ENCODE measurements at regions not wholly inside any gene's neighbourhood (a gene's known extent, or its start where the extent isn't known, plus 50 kb on each side); places are given as distances from the start of the nearest gene placed in this dataset.
A peak's percentile ranks its signal among the peaks of the same experiment; 100 is the strongest.

- no peak for DNase-seq (ENCODE audit: low spot score)
- Histone ChIP-seq H3K4me3 (no peak overlapping the region), H3K27me3 (no peaks in the 10 kb centered on the region), H3K4me1 (no peaks in the 10 kb centered on the region), H3K36me3 (no peaks in the 10 kb centered on the region), H3K27ac (no peak overlapping the region), H3K9me3 (peaks cover 0 to 5% of the 10 kb centered on the region in 2 donors)
- TF ChIP-seq, protein P1, sequence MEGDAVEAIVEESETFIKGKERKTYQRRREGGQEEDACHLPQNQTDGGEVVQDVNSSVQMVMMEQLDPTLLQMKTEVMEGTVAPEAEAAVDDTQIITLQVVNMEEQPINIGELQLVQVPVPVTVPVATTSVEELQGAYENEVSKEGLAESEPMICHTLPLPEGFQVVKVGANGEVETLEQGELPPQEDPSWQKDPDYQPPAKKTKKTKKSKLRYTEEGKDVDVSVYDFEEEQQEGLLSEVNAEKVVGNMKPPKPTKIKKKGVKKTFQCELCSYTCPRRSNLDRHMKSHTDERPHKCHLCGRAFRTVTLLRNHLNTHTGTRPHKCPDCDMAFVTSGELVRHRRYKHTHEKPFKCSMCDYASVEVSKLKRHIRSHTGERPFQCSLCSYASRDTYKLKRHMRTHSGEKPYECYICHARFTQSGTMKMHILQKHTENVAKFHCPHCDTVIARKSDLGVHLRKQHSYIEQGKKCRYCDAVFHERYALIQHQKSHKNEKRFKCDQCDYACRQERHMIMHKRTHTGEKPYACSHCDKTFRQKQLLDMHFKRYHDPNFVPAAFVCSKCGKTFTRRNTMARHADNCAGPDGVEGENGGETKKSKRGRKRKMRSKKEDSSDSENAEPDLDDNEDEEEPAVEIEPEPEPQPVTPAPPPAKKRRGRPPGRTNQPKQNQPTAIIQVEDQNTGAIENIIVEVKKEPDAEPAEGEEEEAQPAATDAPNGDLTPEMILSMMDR (IDR thresholded peaks at IDR 0.05), result no peak
Measured at GRCh38 chr16:49200223-49200820, 81.3 kb downstream of the CBLN1 start.

DNA sequence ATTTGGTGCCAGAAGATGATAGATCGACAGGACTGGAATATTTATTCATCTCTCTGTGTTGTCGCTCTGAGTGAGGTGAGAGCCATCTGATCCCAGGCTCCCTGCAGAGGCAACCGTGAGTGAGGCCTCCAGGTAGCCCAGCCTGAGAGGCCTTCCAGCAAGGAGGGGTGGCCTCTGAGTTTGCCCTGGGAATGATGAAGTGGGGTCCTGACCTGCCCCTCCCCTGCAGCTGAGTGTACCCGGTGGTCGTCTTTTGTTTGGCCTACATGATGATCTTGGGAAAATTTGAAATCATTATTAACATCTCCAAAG, 86.4 kb downstream of the CBLN1 start:
- TF ChIP-seq, protein P1 (IDR thresholded peaks at IDR 0.05), result no peak
- H3K27me3 ChIP-seq, result no peaks in the 10 kb centered on the region
- no peak overlapping the region for H3K4me3 ChIP-seq
- no peaks in the 10 kb centered on the region for H3K4me1 ChIP-seq
- H3K27ac ChIP-seq, result peak overlapping the region; percentile 43 to 73
- no peaks in the 10 kb centered on the region for H3K9me3 ChIP-seq
- peak; percentile 36 for DNase-seq (ENCODE audit: low spot score)
- H3K36me3 ChIP-seq, result no peaks in the 10 kb centered on the region

DNA sequence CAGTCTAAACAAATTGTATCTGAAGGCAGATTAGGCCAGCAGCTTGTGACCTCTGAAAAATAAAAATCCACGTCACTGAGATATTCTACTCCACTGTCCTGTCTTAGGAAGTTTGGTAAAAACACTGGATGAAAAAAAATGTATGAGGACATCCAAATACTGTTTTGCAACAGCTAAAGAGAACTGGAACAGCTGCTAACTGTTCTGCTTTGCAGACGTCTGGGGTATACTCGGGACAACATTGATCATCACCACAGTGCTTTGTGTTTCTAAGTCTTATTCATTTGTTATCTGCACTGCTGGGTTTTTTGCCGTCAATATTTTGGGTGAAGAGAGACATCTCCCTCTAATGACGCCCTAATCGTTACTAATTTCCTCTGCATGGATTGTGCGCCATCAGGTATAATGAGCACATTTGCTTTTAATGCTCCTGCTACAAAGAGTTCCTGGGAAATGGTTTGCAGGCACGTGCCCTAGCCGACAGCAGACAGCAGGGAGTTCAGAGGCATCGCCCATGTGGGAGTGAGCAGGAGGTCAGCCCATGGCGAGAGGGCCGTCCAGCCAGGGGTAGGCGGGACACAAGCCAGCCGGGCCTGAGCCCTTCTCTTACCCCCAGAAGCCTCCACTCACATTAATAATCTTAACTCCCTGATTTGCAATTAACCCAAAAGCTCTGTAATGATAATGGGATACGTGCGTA, 87.0 kb downstream of the CBLN1 start:
- Histone ChIP-seq H3K27me3 (no peaks in the 10 kb centered on the region), H3K36me3 (no peaks in the 10 kb centered on the region), H3K4me1 (no peaks in the 10 kb centered on the region), H3K27ac (peak overlapping the region; percentile 43 to 73), H3K4me3 (no peak overlapping the region), H3K9me3 (no peaks in the 10 kb centered on the region)
- TF ChIP-seq, protein P1 (IDR thresholded peaks at IDR 0.05), result no peak
- no peak for DNase-seq (ENCODE audit: low spot score)

- no peaks in the 10 kb centered on the region for H3K36me3 ChIP-seq
- H3K27ac ChIP-seq, result peak overlapping the region in 1 of 2 donors; percentile 56
- no peaks in the 10 kb centered on the region for H3K4me1 ChIP-seq
- TF ChIP-seq, protein P1 (IDR thresholded peaks at IDR 0.05), result no peak
- H3K4me3 ChIP-seq, result no peak overlapping the region
- DNase-seq (ENCODE audit: low spot score), result no peak
- H3K27me3 ChIP-seq, result no peaks in the 10 kb centered on the region
- H3K9me3 ChIP-seq, result no peaks in the 10 kb centered on the region
Measured at GRCh38 chr16:49193596-49193995, 88.0 kb downstream of the CBLN1 start.

- TF ChIP-seq, protein P1 (IDR thresholded peaks at IDR 0.05), result no peak
- Histone ChIP-seq H3K27ac (no peak overlapping the region), H3K4me1 (no peaks in the 10 kb centered on the region)
Measured at GRCh38 chr16:49189286-49189685, 92.4 kb downstream of the CBLN1 start.

DNA sequence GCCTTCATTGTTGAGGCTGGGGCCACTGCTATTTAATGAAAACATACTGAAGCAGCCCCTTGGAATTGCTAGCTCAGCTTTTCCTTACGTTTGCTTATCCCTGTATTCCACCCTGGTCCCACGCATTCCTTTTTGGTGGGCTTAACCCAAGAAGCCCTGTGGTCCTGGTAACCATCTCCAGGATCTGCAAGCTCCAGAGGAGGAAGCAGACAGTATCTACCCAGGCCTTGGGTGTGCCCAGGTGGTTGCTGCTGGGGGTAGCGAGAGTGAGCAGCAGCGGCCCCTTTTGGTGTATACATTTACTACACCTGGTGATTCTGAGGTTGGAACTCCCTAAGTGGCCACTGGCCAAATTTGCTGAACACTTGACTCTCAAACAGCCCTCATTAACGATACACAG, 97.7 kb downstream of the CBLN1 start:
- H3K36me3 ChIP-seq, result no peaks in the 10 kb centered on the region
- no peak overlapping the region for H3K27ac ChIP-seq
- no peaks in the 10 kb centered on the region for H3K27me3 ChIP-seq
- no peak overlapping the region for H3K4me3 ChIP-seq
- no peaks in the 10 kb centered on the region for H3K4me1 ChIP-seq
- peaks cover 0 to 9% of the 10 kb centered on the region in 2 donors for H3K9me3 ChIP-seq
- TF ChIP-seq, protein P1 (IDR thresholded peaks at IDR 0.05), result peak in 1 of 2 donors; percentile 31
- DNase-seq (ENCODE audit: low spot score), result no peak

More at GRCh38 chr16:49189286-49189685, 92.4 kb downstream of the CBLN1 start:
- peaks cover 0 to 9% of the 10 kb centered on the region in 2 donors for H3K9me3 ChIP-seq
- no peaks in the 10 kb centered on the region for H3K27me3 ChIP-seq
- no peak overlapping the region for H3K4me3 ChIP-seq
- no peaks in the 10 kb centered on the region for H3K36me3 ChIP-seq
- peak; percentile 49 for DNase-seq (ENCODE audit: low spot score)

Measured in right atrium auricular region (tissue), 2 donors.